Neural progenitor cell (in vitro differentiated cells): ENCODE measurements at regions not wholly inside any gene's neighbourhood (a gene's known extent, or its start where the extent isn't known, plus 50 kb on each side); places are given as distances from the start of the nearest gene placed in this dataset.

Experiments used
- EZH2 ChIP-seq: fragments of 200-600 bp; sonication (generic); IDR thresholded peaks from 2 replicates; pipeline ENCODE4 v1.6.1; 2017; ENCODE audit warnings: antibody characterized with exemption, mild to moderate bottlenecking, moderate library complexity
- TF ChIP-seq, protein P1 (sequence below): fragments of 200-600 bp; sonication (generic); IDR thresholded peaks from 2 replicates; pipeline ENCODE4 v1.5.1; 2017; ENCODE audit warnings: antibody characterized with exemption, mild to moderate bottlenecking

DNA sequence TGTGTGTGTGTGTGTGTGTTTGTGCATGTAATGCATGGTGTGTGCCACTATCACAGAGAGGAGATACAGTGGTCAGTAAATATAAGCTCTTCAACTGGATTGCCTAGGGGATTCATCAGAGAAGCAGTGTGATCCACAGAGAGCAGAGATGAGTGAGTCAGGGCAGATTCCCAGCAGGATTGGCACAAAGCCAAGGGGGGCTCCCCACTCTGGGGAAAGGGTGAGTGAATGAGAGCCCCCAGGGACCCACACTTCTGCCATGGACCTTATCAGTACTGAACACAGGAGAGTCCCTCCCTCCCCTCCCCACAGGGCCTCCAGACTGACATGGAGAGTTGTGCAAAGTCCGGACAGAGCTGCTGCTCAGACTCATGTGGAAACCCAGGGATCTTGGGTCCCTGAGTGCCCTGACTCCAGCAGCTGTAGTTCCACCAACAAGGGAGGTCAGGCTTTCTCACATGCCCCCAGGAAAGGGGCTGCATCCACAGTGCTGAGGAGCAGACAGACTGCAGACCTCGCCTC lies 748.8 kb downstream of the NR4A2 start:
- TF ChIP-seq EZH2, result no peak
- TF ChIP-seq, protein P1, sequence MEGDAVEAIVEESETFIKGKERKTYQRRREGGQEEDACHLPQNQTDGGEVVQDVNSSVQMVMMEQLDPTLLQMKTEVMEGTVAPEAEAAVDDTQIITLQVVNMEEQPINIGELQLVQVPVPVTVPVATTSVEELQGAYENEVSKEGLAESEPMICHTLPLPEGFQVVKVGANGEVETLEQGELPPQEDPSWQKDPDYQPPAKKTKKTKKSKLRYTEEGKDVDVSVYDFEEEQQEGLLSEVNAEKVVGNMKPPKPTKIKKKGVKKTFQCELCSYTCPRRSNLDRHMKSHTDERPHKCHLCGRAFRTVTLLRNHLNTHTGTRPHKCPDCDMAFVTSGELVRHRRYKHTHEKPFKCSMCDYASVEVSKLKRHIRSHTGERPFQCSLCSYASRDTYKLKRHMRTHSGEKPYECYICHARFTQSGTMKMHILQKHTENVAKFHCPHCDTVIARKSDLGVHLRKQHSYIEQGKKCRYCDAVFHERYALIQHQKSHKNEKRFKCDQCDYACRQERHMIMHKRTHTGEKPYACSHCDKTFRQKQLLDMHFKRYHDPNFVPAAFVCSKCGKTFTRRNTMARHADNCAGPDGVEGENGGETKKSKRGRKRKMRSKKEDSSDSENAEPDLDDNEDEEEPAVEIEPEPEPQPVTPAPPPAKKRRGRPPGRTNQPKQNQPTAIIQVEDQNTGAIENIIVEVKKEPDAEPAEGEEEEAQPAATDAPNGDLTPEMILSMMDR, result no peak
